Activated CD4-positive, CD25-positive, alpha-beta regulatory T cell treated with anti-CD3 and anti-CD28 coated beads, Interleukin-2, amount 50 U/mL, for 24 hours (primary cell): ENCODE measurements at regions not wholly inside any gene's neighbourhood (a gene's known extent, or its start where the extent isn't known, plus 50 kb on each side); places are given as distances from the start of the nearest gene placed in this dataset.

Source experiments
- ATAC-seq, 2 donors: fragments of 150-1000 bp; cut with Tn5 transposase; one replicate each; pipeline ENCODE4 v1.10.0; 2021; ENCODE audit warnings: mild to moderate bottlenecking in 1 of 2, moderate library complexity in 1 of 2

GRCh38 chr1:213375002-213375401 lies 324.0 kb downstream of the RPS6KC1 start:
- no peak for ATAC-seq

GRCh38 chr1:213376862-213377372 lies 325.9 kb downstream of the RPS6KC1 start:
- no peak for ATAC-seq

- ATAC-seq, result no peak
These were observed 329.8 kb downstream of the RPS6KC1 start for GRCh38 chr1:213380865-213381264.

GRCh38 chr1:213381572-213382084 lies 330.6 kb downstream of the RPS6KC1 start:
- ATAC-seq, result no peak

- ATAC-seq, result no peak
These were observed 332.4 kb downstream of the RPS6KC1 start for GRCh38 chr1:213383465-213383864.

- no peak for ATAC-seq
These were observed 334.2 kb downstream of the RPS6KC1 start for GRCh38 chr1:213385201-213385600.

- no peak for ATAC-seq
These were observed 334.8 kb downstream of the RPS6KC1 start for GRCh38 chr1:213385806-213386324.

- no peak for ATAC-seq
These were observed 336.5 kb downstream of the RPS6KC1 start for GRCh38 chr1:213387380-213388015.

- no peak for ATAC-seq
These were observed 337.2 kb downstream of the RPS6KC1 start for GRCh38 chr1:213388199-213388598.

- ATAC-seq, result no peak
These were observed 338.1 kb downstream of the RPS6KC1 start for GRCh38 chr1:213389061-213389581.

GRCh38 chr1:213391445-213391844 lies 340.4 kb downstream of the RPS6KC1 start:
- no peak for ATAC-seq

- no peak for ATAC-seq
These were observed 342.8 kb downstream of the RPS6KC1 start for GRCh38 chr1:213393860-213394259.

- ATAC-seq, result no peak
These were observed 343.8 kb downstream of the RPS6KC1 start for GRCh38 chr1:213394837-213395236.

GRCh38 chr1:213397638-213398037 lies 346.6 kb downstream of the RPS6KC1 start:
- ATAC-seq, result no peak

- ATAC-seq, result no peak
These were observed 348.7 kb downstream of the RPS6KC1 start for GRCh38 chr1:213399695-213400094.

GRCh38 chr1:213409208-213409631 lies 358.2 kb downstream of the RPS6KC1 start:
- no peak for ATAC-seq

- no peak for ATAC-seq
These were observed 358.9 kb downstream of the RPS6KC1 start for GRCh38 chr1:213409971-213410370.

GRCh38 chr1:213414346-213414745 lies 363.3 kb downstream of the RPS6KC1 start:
- no peak for ATAC-seq

- ATAC-seq, result no peak
These were observed 363.9 kb downstream of the RPS6KC1 start for GRCh38 chr1:213414911-213415310.

GRCh38 chr1:213415691-213416380 lies 364.8 kb downstream of the RPS6KC1 start:
- no peak for ATAC-seq

GRCh38 chr1:213416461-213417224 lies 365.6 kb downstream of the RPS6KC1 start:
- ATAC-seq, result no peak

GRCh38 chr1:213417225-213417820 lies 366.3 kb downstream of the RPS6KC1 start:
- ATAC-seq, result no peak
